NB4 (cell line): ENCODE measurements at regions not wholly inside any gene's neighbourhood (a gene's known extent, or its start where the extent isn't known, plus 50 kb on each side); places are given as distances from the start of the nearest gene placed in this dataset.

Experiments used
- CTCF ChIP-seq: IDR thresholded peaks from one replicate; pipeline ENCODE4 v1.5.1; 2012; ENCODE audit warnings: low read depth, low read length
- POLR2A ChIP-seq: IDR thresholded peaks from 2 replicates; pipeline ENCODE4 v1.6.1; 2011; ENCODE audit warnings: mild to moderate bottlenecking; ENCODE audit not compliant: insufficient read length; ENCODE audit errors: extremely low read depth

GRCh38 chr1:164983023-164983650, 373.4 kb downstream of the LMX1A start:
- no peak for TF ChIP-seq POLR2A
- TF ChIP-seq CTCF, result no peak
